Tibial nerve (tissue), 4 donors: ENCODE measurements at regions not wholly inside any gene's neighbourhood (a gene's known extent, or its start where the extent isn't known, plus 50 kb on each side); places are given as distances from the start of the nearest gene placed in this dataset.
"Not testable (repeated sequence)": the region's sequence is repeated elsewhere in the genome, so short reads cannot be mapped to it uniquely, and the experiment has no call there.

Experiments
- DNase-seq, 2 donors: peaks; one replicate each; pipeline ENCODE4 v3.0.0-alpha.2; 2019; ENCODE audit warnings: low spot score in 2 of 2
- H3K27ac ChIP-seq, 4 donors: fragments of 200-600 bp; sonication (generic) in 3 of 4; one replicate each; pipeline ENCODE4 v1.5.1; 2017 to 2019; ENCODE audit warnings: mild to moderate bottlenecking in 1 of 4
- H3K27me3 ChIP-seq, 2 donors: fragments of 200-600 bp; sonication (generic) in 1 of 2; one replicate each; pipeline versions ENCODE4 v1.5.1 to v1.6.0; 2017 to 2019
- H3K36me3 ChIP-seq, 3 donors: fragments of 200-600 bp; sonication (generic); one replicate each; pipeline ENCODE4 v1.5.1; 2018 to 2019
- H3K4me1 ChIP-seq, 4 donors: fragments of 200-600 bp; sonication (generic) in 3 of 4; one replicate each; pipeline ENCODE4 v1.5.1; 2017 to 2019
- H3K4me3 ChIP-seq, 4 donors: fragments of 200-600 bp; sonication (generic) in 3 of 4; one replicate each; pipeline ENCODE4 v1.5.1; 2017 to 2019; ENCODE audit warnings: mild to moderate bottlenecking in 1 of 4, moderate library complexity in 1 of 4
- H3K9me3 ChIP-seq, 4 donors: fragments of 200-600 bp; sonication (generic) in 3 of 4; one replicate each; pipeline ENCODE4 v1.5.1; 2017 to 2019
- EP300 ChIP-seq, 2 donors: sonication (generic); formaldehyde crosslinking; IDR thresholded peaks; one replicate each; pipeline ENCODE4 v1.6.1; 2017; ENCODE audit warnings: antibody characterized with exemption in 2 of 2, mild to moderate bottlenecking in 1 of 2
- POLR2A ChIP-seq, 2 donors: fragments of 450-650 bp; IDR thresholded peaks; one replicate each; pipeline ENCODE4 v1.6.1; 2017; ENCODE audit warnings: antibody characterized with exemption in 2 of 2, mild to moderate bottlenecking in 2 of 2, moderate library complexity in 2 of 2
- WGBS, 2 donors: methylation state at CpG; one replicate each; pipeline ENCODE4 v1.1.5; 2018; 5-methylcytosine and 5-hydroxymethylcytosine counted together
- TF ChIP-seq, protein P1 (sequence below), 5 experiments: fragments of 200-600 bp in 3 of 5; fragments of 450-650 bp in 2 of 5; sonication (generic) in 3 of 5; IDR thresholded peaks; one replicate each; pipeline ENCODE4 v1.5.1; 2016 to 2019; ENCODE audit warnings: antibody characterized with exemption in 5 of 5, mild to moderate bottlenecking in 3 of 5, moderate library complexity in 2 of 5

DNA sequence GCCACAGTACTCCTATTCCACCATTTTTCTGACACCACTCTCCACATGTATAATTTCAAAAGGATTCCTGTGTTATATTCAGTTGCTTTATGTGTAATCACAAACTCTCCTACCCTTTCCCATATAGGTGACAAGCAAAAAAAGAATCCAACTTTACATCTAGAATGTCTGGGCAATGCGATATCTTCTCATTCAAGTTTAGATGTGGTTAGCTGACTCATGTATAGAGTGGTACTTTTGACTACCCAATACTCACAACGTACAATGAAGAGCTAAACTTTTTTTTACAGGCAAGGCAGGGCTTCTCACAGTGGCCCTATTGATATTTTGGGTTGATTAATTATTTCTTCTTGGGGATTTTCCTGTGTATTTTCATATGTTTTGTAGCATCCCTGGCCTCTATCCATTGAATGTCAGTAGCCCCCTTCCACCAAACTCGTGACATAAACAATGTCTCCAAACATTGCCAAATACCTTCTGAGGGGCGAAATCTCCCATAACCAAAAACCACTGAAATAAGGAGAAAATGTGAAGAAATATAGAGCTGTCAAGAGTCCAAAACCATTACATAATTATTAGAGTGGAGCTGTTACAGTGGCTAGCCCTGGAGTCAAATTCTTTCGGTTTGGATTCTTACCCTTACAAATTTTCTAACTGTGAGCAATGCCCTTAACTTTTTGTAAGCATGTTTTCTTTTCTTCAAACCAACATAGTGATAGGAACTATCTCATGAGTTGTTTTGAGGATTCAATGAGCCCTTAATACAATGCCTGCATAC, 342.6 kb downstream of the NSUN3 start:
- WGBS, 2 donors, result 53 to 59% methylated on average over 5 of the region's 5 CpGs
- Histone ChIP-seq H3K9me3 (peaks cover 0 to 3% (median 0%) of the 10 kb centered on the region in 4 donors), H3K36me3 (no peaks in the 10 kb centered on the region), H3K27ac (peak overlapping the region in 1 of 4 donors; percentile 18), H3K4me1 (no peaks in the 10 kb centered on the region), H3K27me3 (no peaks in the 10 kb centered on the region), H3K4me3 (no peak overlapping the region)
- TF ChIP-seq, protein P1, sequence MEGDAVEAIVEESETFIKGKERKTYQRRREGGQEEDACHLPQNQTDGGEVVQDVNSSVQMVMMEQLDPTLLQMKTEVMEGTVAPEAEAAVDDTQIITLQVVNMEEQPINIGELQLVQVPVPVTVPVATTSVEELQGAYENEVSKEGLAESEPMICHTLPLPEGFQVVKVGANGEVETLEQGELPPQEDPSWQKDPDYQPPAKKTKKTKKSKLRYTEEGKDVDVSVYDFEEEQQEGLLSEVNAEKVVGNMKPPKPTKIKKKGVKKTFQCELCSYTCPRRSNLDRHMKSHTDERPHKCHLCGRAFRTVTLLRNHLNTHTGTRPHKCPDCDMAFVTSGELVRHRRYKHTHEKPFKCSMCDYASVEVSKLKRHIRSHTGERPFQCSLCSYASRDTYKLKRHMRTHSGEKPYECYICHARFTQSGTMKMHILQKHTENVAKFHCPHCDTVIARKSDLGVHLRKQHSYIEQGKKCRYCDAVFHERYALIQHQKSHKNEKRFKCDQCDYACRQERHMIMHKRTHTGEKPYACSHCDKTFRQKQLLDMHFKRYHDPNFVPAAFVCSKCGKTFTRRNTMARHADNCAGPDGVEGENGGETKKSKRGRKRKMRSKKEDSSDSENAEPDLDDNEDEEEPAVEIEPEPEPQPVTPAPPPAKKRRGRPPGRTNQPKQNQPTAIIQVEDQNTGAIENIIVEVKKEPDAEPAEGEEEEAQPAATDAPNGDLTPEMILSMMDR (IDR thresholded peaks at IDR 0.05), result no peak
- TF ChIP-seq EP300 (IDR thresholded peaks at IDR 0.05) (no peak), POLR2A (IDR thresholded peaks at IDR 0.05) (no peak)
- DNase-seq, result no peak

DNA sequence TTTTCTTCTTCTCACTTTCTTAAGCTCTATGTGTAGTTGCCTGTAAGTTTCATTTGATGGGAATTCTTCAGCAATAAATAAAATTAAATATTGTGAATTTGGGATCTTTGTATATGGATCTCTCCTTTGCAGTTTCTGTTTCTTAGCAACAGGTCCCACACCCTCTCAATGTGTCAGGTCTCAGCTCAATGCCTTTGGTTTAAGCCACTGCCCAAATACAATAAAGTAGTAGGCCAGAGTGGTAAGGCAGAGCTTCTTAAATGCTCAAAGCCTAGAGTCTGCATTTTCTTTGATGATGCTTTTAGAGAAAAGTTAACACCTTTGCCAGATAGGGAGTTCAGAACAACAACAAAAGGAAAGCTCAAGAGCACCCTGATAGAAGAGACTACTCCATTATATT, 343.7 kb downstream of the NSUN3 start:
- no peak overlapping the region for H3K4me3 ChIP-seq
- H3K36me3 ChIP-seq, result no peaks in the 10 kb centered on the region
- peaks cover 0 to 3% (median 0%) of the 10 kb centered on the region in 4 donors for H3K9me3 ChIP-seq
- no peaks in the 10 kb centered on the region for H3K27me3 ChIP-seq
- no peak for DNase-seq
- no peaks in the 10 kb centered on the region for H3K4me1 ChIP-seq
- TF ChIP-seq POLR2A (IDR thresholded peaks at IDR 0.05) (no peak), EP300 (IDR thresholded peaks at IDR 0.05) (no peak)
- TF ChIP-seq, protein P1 (IDR thresholded peaks at IDR 0.05), result no peak
- no peak overlapping the region for H3K27ac ChIP-seq

DNA sequence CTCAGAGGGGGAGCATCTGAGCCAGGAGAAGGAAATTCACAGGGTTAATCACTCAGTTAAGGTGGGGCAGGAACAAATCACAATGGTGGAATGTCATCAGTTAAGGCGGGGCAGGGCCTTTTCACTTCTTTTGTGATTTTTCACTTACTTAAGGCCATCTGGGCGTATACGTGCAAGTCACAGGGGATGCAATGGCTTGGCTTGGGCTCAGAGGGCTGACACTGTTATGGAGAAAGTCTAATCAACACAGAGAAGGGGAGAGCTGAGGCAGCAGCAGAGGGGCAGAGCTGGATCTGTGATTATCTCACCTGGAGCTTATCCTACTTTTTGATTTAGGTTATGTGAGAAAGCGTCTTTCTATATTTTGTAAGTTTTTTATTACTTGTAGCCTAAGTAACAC, 350.1 kb downstream of the NSUN3 start:
- H3K27ac ChIP-seq, H3K36me3 ChIP-seq, H3K9me3 ChIP-seq, H3K27me3 ChIP-seq, H3K4me3 ChIP-seq, H3K4me1 ChIP-seq, DNase-seq: not testable (repeated sequence)
- 66 to 77% methylated on average over 4 of the region's 4 CpGs for WGBS, 2 donors

DNA sequence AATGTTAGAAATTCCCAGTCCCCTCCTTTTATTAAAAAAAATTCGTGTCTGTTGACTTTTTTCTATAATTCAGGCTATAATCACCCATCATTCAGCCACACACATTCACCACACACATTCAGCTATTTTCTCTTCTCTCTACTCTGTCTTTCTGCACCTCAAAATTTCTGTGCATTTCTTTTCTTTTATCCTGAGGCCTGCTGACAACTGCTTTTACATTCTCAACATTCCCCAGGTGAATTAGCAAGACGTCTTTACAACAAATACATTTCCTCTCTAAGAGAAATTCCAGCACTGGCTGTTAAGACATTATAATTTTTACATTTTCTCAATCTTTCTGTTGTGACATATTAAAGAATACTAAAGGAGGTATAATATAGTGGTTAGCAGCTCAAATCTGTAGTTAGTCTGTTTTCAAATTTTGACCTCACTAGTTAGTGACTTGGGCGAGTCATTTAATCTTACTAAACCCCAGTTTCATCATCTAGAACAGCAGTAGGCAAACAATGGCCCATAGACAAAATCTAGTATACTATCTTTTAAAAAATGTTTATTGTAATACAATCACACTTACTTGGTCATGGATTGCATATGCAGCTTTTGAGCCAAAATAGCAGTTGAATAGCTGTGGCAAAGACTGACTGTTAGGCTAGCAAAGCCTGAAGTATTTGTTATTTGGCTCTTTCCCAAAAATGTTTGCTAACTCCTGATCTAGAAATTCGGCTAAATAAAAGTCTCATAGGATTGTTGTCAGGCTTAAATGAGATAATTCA, 350.7 kb downstream of the NSUN3 start:
- H3K9me3 ChIP-seq, result no peaks in the 10 kb centered on the region
- H3K36me3 ChIP-seq, result no peaks in the 10 kb centered on the region
- no peak overlapping the region for H3K27ac ChIP-seq
- DNase-seq, result no peak
- no peaks in the 10 kb centered on the region for H3K27me3 ChIP-seq
- H3K4me3 ChIP-seq, result no peak overlapping the region
- H3K4me1 ChIP-seq, result no peaks in the 10 kb centered on the region
- 47% methylated on average over 4 of the region's 4 CpGs for WGBS, 2 donors
- no peak for TF ChIP-seq POLR2A (IDR thresholded peaks at IDR 0.05)
- no peak for TF ChIP-seq EP300 (IDR thresholded peaks at IDR 0.05)
- TF ChIP-seq, protein P1 (IDR thresholded peaks at IDR 0.05), result no peak

DNA sequence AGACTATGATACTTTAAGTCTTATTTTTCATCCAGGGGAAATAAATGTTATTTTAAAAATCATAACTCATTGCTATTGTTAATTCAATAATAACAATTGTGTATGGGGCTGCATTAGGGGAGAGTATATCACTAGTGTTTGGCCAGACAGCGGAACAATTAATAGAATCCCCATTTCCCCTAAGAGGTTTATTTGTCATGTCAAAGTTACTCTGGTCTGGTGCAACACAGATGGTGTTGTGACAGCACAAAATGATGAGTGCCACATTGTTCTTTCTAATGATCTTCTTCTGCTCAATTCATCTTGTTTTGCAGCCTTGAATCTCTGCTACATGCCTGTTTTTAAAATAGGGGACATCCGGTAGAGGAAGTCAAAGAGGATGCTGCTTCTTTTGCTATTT, 351.6 kb downstream of the NSUN3 start:
- Histone ChIP-seq H3K36me3 (no peaks in the 10 kb centered on the region), H3K27ac (no peak overlapping the region), H3K4me1 (no peaks in the 10 kb centered on the region), H3K9me3 (no peaks in the 10 kb centered on the region), H3K27me3 (no peaks in the 10 kb centered on the region), H3K4me3 (no peak overlapping the region)
- WGBS, 2 donors, result 63 to 72% methylated on average over 2 of the region's 2 CpGs
- TF ChIP-seq POLR2A (IDR thresholded peaks at IDR 0.05) (no peak), EP300 (IDR thresholded peaks at IDR 0.05) (no peak)
- TF ChIP-seq, protein P1 (IDR thresholded peaks at IDR 0.05), result no peak
- DNase-seq, result no peak
